Cardiac septum (tissue), 1 donor: ENCODE measurements at regions not wholly inside any gene's neighbourhood (a gene's known extent, or its start where the extent isn't known, plus 50 kb on each side); places are given as distances from the start of the nearest gene placed in this dataset.

ENCODE experiments used
- DNase-seq: peaks from one replicate; pipeline ENCODE4 v3.0.0-alpha.2; 2020; ENCODE audit warnings: low spot score
- intact Hi-C: fragments of 100-400 bp; cut with DNase I; formaldehyde crosslinking; loops from one replicate; pipeline ENCODE4 v1.14.0; 2022
- donor health status: DM: no; HTN: no; CAD: no.

GRCh38 chrX:45771560-45772340 lies 571.1 kb upstream of the DIPK2B start:
- peak; percentile 82 for DNase-seq

DNA sequence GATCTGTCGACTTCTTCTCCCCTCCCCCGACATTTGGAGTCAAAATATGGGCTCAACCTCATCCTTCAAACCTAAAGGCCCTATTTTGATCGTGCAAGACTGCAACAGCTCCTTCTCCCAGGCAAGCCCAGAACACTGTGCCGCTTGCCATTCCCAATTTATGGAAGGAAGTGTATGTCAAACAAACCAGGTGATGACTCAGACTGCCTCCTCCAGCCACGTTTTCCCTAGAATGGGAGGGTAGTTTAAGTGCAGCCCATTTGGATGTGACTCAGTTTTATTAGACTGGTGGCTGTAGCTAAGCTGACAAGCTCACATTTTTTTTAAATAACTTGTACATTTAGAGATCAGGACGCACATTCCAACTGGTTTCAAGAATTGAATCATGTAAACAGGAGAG lies 570.4 kb upstream of the DIPK2B start:
- intact Hi-C loops = no loop called here
- no peak for DNase-seq

More at GRCh38 chrX:45771560-45772340, 571.1 kb upstream of the DIPK2B start:
- intact Hi-C loops = no loop called here

DNA sequence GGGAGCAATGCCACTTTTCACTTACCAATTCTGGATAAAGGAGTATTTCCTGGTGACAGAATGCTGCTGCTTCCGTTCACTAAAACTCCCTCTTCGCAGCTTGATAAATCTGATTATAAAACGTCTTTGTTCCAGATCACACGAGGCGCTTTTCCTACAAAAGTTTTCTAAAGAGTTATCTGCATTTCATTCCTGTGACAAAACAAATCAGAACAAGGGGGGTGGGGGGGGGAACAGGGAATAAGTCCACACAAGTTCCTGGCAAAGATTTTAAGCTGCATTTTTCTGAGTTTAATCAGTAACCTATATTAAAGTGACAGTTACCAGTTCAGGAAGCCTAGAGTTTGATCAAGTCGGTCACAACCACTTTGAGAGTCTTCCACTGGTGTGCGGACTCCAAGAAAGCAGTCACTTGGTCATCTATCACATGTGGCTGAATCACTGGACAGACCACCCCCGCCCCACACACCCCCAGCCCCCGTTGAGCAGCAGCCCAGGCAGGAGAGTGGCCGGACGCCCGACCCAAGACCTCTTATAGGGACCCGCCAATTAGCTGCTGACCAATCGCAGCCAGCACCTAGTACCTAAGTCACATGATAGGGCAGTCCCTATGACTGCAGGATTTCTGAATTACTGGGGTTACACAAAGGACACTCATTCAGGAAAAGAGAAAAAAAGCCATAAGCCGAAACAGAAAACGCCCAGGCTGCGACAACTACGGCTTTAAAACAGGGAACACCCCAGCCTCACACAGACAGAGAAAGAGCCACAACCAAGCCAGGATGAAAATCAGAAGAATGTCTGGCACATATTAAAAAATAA lies 569.3 kb upstream of the DIPK2B start:
- intact Hi-C loops = no loop called here

GRCh38 chrX:45768666-45769236 lies 568.1 kb upstream of the DIPK2B start:
- intact Hi-C loops = no loop called here
- DNase-seq = no peak

More for the DNA sequence above, 569.3 kb upstream of the DIPK2B start:
- no peak for DNase-seq

DNA sequence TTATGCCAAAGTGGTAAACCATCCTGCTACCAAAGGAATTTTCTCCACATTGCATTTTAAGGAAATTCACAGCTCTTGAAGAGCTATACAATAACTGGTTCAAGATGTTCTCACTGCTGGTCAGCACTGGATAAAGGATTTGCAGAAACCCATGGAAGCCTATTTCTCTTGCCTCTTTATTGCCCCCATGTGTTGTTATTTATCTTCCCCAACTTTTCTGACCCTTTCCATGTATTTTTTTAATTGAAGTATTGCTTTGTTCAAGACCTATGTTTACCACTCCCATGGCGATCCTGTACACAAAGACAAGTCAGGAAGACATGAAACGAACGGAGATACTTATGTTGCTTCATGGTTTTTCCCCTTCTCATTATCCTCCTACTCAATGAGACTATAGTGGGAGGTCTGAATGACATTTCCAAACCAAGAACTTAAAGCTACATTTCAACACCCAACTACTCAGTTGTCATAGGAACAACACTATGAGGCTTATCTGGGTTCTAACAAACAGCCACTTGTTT lies 566.4 kb upstream of the DIPK2B start:
- DNase-seq = no peak
- intact Hi-C loops = no loop called here

GRCh38 chrX:45765767-45766166 lies 565.1 kb upstream of the DIPK2B start:
- DNase-seq = no peak
- intact Hi-C loops = no loop called here

GRCh38 chrX:45765281-45765680 lies 564.6 kb upstream of the DIPK2B start:
- no peak for DNase-seq
- intact Hi-C loops = no loop called here

DNA sequence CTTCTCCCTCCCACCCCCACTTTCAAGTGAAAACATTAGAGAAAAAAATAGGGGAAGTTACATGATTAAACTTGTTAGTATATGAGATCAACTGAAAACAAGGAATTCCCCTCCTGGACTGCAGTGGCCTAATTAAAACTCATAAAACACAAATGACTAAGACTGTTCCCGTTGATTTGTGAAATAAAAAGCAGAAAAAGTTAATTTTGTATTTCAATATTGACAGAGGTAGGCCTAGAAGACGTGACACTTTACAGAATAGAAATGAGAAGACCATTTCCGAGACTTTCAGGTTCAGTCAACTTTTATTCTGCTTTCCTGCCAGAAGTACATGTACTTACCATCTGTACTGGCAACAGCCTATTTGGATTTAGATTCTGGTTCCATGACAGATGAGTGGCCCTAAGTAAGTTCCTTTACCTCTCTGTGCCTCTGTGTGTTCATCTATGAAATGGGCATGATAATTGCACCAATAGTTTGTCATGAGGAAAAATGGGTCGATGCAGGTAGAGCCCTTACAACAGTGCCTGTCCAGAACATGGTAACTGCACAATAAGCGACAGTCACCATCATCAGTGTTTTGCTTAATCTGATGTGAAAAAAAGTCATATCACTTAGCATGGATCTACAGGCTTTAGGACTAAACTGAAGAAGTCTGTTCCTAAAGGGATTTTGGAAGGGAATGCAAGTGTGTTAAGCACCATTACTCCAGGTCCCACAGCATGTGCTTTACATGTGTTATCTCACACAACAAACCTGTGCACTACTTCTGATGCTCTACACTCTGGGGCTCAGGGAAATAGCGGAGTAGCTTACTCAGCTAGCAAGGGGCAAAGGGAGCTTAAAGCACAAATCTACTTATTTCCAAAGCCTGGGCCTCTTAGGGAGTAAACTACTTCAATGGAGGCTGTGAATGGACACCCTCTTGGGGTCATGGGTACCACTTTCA lies 562.3 kb upstream of the DIPK2B start:
- DNase-seq = no peak
- intact Hi-C loops = no loop called here

DNA sequence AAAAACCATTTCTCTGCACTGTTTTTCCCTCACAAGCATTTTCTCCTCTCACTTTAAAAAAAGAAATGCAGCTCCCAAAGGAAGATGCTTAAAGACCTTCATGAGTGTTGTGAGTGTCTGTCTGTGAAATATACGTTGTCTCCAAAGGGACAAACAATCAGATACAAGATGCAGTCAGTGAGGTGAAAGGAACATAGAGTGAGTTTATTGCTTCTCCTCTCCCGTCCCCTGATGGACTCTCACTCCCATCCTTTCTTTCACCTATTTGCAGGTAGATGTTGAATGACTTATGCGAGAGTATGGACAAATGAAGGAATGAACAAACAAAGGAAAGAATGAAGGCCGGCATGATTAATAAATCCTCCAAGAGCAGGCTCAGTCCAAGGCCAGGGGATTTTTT lies 561.2 kb upstream of the DIPK2B start:
- DNase-seq = no peak
- intact Hi-C loops = no loop called here

DNA sequence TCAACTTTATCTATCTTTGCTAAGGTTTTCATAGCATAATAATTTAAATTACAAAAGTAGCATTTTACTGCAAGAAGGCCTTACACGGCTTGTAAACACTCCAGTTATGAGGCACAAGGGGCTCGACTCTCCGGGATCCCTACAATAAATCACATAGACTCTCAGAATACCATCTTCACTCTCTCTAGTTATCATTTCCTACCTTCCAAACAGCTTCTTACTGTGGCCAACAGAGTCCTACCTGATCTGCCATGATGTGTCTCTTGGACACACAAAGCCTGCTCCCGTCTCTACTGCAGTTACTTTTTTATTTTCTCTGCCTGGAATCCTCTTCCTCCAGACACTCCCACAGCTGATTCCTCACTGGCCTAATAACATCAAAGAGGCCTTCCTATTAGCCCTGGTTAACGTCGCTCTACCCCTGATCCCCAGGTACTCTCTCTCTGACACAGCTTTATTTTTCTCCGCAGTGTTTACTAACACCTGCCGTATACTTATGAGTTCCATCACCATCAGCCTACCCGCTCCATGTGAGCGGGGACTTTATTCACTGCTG lies 559.6 kb upstream of the DIPK2B start:
- intact Hi-C loops = no loop called here
- no peak for DNase-seq

DNA sequence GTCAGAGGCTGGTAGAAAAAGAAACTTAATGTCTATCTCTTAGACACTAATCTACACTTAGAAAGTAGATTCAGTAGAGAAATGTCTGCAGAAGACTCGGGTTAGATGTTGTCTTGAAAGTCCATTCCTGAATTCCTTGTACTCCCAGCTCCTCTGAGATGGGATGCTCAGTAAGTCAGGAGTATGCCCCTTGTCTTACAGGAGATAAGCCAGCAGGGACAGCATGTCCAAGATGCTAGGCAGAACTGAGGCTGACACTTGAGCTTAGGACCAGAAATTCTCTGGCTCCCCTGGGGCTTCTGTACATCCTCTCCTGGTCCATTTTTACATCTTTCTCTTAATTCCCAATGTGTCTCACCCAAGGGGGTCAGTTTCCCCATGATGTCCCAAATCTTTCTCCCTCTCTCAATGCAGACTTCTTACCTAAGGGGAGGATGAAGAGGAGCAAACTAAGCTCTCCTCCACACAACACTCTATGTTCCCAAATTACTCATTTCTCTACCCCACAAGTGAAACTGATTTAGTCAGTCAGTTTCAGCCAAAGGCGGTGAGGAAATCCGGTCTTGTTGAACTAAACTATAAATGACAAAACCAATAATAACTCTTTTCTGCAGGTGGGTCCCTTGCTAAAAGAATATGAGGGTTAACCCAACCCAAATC lies 558.2 kb upstream of the DIPK2B start:
- DNase-seq = no peak
- intact Hi-C loops = no loop called here

DNA sequence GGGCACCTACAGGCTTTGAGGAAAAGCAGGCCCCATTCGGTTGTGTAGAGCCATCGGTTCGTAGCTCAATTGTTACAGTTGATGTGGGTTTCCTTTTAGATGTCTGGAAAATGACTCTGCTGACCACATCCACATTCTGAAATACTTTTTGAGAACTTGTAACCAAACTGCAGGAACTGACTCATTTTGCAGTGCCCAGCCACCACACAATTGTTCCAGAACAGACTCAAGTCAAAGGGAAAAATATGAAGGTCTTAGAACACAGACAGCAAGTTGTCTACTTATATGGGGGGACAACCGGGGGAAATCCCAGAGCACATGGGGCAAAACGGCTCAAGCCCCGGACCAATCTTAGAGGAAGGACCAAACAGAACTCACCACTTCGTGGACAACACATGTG lies 557.6 kb upstream of the DIPK2B start:
- intact Hi-C loops = no loop called here
- DNase-seq = no peak

GRCh38 chrX:45757272-45757671 lies 556.6 kb upstream of the DIPK2B start:
- no peak for DNase-seq

DNA sequence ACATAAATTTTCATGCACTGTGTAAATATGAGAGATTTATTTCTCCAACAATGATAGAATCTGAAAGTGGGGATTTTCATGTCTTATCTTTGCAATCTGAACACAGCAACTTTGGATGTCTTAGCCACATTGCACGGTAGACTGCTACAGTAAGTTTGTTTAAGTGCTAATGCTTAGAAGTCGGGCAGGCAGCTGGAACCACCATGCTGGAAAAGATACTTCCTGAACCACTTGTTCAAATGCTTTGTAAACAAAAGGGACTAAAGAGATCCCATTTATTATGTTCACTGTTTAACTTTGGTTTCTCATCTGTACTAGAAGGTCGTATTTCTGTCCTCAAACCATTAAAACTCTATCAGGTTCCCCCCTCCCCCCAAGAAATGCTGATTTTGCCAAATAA lies 555.9 kb upstream of the DIPK2B start:
- intact Hi-C loops = no loop called here

More at GRCh38 chrX:45757272-45757671, 556.6 kb upstream of the DIPK2B start:
- intact Hi-C loops = no loop called here

GRCh38 chrX:45755703-45756102 lies 555.0 kb upstream of the DIPK2B start:
- intact Hi-C loops = no loop called here
- DNase-seq = no peak

More for the DNA sequence above, 555.9 kb upstream of the DIPK2B start:
- DNase-seq = no peak

DNA sequence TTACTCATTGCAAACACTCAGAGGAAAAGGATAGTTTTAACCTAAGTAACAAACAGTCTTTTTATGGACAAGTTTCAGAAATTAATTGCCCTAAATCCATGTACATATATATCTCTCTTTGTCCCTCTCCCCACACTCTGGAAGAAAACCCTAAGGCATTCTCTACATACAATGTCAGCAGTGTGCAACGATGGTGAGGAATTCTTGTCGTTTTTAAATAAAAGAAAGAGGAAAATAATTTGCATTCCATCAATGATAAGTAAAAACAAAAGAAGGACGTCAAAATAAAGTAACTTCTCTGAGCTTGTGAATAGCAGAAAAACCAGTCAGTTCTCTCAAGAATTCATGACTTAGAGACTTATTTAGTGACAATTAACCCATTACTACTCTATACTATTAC lies 550.5 kb upstream of the DIPK2B start:
- no peak for DNase-seq
- intact Hi-C loops = no loop called here

DNA sequence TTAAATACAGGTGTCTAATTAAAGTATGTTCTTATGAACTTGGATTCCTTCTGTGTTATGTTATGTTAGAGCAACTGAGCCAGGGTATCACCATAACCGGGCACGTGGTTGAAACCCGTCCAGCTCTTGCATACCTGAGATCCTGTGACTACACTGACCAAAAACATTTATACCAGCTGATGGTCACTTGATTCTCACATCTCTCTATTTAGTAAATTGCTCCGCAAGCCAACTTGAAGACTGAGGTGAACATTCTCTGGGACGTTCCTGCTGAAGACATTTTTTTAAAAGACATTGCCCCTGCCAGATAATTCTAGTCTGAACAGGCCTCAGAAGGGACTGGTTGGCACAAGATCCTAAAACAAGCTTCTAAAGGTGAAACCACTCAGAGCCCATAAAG lies 550.0 kb upstream of the DIPK2B start:
- intact Hi-C loops = no loop called here
- no peak for DNase-seq

GRCh38 chrX:45749375-45749774 lies 548.7 kb upstream of the DIPK2B start:
- no peak for DNase-seq
- intact Hi-C loops = loop anchor here (5.0 kb wide), 1 partner anchor 237 kb away; no protein-coding TSS in a partner anchor
